ENCODE measurements at regions not wholly inside any gene's neighbourhood (a gene's known extent, or its start where the extent isn't known, plus 50 kb on each side); places are given as distances from the start of the nearest gene placed in this dataset.

GRCh38 chr20:12455148-12455547 lies 537.5 kb downstream of the BTBD3 start:
- TF ChIP-seq CTCF (IDR thresholded peaks at IDR 0.05) (no peak), POLR2AphosphoS5 (IDR thresholded peaks at IDR 0.05; ENCODE audit: insufficient read depth in 1 of 2, low read depth in 1 of 2) (no peak)

All from vagina (tissue), 2 donors.